Right forelimb (tissue), 1 donor: ENCODE measurements at regions not wholly inside any gene's neighbourhood (a gene's known extent, or its start where the extent isn't known, plus 50 kb on each side); places are given as distances from the start of the nearest gene placed in this dataset.

Experiments
- DNase-seq: peaks from one replicate; pipeline ENCODE4 v3.0.0-alpha.2; 2018

DNA sequence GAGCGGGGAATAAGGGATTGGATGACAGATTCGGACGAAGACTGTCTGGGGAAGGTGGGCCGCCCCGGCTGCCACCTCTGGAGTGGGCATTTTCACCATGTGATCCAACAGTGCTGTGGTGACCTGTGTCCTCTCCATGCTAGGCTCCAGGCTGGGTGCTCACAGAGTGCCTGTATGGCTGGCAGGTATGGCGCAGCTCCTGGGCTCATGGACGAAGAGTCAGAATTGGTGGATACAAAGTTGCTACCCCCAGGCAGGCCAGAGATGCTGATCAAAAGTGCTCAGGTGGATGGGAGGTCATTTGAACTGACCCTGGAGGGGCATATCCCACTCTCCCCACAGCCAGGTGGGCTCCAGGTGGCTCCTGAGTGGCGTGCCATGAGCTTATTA is 111.3 kb upstream of the UQCRFS1 start:
- peak; percentile 12 for DNase-seq

DNA sequence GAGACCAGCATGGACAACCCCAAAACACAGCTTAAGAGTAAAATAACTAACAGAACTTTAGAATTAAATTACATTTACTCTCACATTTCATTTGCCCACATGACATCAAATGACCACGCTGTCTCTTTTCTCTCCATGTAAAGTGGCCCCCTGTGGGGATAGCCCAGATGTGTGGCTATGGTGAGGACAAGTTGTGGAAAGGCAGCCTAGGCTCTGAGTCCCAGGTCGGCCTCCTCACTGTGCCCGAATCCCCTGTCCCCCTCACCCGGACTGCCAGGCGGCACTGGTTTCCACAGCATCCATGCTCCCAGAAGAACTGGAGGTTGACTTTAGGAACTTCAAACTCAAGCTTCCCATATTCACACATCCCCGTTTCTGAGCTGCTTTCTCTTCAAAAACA is 111.8 kb upstream of the UQCRFS1 start:
- DNase-seq, result no peak

DNA sequence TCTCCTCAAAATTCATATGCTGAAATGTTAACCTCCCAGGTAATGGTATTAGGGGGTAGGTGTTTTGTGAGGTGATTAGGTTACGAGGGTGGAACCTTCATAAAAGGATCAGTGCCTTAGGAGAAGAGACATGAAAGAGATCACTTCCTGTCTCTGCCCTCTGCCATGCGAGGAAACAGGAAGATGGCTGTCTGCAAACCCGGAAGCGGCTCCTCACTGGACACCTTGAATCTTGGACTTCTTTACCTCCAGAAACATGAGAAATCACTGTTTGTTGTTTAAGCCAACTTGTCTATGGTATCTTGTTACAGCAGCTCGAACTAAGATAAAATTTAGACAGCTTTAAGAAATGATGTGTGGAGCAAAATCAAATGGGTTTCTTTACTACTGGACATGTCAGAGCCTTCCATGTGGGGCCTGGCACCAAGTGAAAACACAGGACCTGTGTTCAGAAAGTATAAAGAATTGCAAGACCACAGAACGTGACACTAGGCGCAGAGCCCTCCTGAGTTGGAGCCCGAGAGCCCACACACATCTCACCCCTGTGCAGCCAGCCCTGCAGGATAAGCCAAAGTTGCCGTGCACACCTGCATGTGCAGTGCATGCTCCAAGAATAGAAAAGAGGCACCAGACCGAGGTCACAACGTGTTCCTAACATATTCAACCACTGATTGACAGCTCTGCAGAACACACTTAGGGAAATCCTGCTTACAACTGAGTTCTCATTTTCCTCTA is 112.5 kb upstream of the UQCRFS1 start:
- peak; percentile 16 for DNase-seq

DNA sequence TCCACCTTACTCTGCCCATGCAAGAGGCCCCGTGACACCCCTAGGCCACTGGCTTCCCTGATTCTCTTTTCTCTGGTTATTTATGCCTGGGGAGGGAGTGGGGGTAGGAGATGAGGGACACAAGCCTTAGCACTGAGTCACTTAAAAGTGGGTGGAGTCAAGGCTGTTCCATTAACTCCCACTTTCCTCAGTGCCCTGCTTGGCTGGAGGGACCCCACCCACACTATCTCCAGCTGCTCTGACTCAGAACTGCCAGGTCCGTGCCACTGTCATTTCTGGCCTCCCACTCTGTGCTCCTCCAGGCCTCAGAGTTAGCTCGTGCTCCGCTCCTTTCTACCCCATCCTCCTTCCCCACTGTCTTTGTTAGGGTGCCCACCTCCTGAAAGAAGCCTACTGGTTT is 113.4 kb upstream of the UQCRFS1 start:
- DNase-seq, result peak; percentile 21

DNA sequence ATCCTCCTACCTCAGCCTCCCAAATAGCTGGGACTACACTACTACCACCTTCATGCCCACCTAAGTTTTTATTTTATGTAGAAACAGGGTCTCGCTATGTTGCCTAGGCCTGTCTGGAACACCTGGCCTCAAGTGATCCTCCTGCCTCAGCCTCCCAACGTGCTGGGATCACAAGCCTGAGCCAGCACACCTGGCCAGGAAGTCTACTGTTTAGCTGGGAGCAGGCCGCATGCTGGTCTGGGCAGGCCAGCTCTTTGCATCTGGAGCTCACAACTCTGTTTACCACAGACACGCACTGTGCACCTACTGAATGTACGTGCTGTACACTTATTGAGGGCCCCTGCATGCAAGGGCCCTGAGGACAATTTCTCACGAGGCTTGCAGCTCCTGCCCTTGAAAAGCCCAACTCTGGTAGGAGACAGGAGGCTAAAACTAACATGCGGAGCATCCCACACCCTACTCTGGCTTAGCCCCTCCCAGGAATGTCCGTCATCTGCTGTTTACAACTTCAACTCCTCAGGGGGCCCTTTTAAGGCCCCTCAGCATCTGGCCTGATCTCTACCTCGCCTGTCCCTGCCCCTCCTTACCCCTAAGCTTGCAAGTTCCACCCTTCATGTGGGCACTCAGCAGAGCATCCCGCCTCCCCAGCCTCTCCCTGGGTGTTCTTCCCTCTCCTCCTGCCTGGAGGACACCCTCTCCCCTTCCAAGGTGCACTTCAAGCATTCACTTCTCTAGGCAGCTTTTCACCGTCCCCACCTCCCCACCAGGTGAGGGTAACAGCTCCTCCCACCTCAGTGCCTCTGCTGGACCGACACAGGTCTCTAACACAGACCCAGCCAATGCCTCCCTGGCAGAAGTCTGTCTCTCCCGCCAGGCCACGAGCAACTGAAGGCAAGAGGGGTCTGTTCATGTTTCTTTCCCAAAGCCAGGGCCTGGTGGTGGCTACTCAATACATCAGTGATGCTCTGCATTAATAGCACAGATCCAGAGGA is 114.2 kb upstream of the UQCRFS1 start:
- DNase-seq, result peak; percentile 10

DNA sequence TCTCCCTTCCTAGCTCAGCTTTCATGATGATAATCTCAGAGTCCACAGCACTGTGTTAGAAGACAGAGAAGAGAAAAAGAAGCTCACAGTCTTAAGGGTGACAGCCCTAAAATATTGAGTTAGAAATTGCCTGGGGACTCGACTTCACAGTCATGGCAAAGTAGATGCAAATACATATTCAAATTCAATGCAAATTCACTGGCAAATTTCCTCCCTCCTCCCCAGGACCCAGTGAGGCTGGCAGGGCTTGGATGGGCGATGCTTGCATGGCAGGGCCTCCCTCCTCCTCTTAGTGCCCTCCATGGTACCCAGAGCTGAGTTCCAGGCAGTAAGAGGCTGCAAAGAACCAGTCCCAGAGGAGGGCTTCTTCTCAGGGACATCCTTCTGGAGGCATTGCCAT is 115.6 kb upstream of the UQCRFS1 start:
- DNase-seq, result no peak

DNA sequence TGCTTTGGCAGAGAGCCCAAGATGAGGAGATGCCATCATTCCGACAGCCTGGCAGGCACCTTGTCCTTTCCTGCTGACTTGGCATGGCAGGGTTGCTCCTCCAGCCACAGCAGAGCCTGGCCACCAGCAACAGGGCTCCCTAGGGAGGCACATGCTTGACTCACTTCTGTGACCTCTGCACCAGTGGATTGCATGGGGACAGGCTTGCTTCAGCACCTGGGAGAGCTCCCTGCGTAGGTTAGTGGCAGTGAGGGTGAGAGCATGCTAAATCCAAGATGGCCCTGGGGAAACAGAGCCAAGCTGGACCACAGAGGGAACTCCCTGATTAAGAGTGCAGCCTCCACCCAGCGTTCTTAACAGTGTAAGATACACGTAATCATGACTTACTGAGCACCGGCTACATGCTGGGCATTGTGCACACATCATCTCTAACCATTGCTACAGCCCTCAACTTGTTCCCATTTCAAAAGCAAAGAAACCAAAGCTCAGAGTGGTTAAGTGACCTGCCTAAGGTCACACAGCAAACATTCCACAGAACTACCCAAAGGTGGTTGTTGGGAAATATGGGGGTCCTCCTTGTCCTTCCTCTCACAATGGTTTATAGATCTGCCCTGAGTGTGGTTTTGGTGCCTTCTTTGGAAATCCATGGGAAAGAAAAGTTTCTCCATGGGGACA is 116.6 kb upstream of the UQCRFS1 start:
- no peak for DNase-seq

DNA sequence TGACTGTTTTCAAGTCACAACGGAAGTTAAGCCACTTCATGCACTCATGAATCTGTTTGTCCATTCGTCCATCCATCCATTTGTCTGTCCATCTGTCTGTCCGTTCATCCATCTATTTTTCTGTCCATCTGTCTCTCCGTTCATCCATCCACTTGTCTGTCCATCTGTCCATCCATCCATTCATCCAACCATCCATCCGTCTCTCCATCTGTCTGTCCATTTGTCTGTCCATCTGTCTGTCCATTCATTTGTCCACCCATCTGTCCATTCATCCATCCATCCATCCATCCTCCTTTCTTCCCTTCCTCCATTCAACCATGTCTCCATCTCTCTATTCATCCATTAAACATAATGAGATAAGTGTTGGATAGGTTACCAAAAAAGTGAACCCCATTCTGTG is 123.5 kb upstream of the UQCRFS1 start:
- DNase-seq, result no peak

DNA sequence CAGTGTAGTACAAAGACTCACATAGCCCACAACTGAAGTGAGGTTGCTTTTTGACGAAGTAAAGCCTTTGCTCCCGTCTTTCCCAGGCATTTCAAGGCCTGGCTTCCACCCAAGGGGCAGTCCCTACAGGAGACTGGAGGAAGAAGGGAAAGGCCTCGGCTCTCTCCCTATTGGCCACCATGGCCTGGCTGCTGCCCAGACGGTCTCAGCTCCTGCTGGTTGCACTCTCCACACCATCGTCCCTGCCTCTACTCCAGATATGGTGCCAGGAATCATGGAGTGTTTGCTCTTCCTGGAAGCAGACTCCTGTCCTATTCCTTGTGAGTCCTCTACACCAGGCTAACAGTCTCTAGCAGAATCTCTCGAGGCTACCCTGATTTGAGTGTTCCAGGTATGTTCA is 124.1 kb upstream of the UQCRFS1 start:
- no peak for DNase-seq

DNA sequence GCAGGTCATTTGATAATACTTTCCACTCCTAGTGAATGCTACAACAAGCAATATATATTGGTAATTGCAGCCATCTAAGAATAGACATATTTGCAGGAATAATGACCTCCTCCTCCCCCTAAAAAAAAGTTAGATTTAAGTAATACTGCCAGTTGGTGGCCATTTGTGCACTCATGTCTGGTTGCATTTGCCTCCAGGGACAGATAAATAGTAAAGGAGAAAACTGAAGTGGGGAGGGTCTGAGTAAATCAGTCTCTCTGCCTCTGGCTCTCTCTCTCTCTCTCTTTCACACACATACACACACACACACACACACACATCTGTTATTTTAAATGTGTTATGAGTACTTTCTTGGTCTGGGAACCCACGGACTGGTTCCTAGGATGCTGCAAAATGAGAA is 125.5 kb upstream of the UQCRFS1 start:
- DNase-seq, result no peak

DNA sequence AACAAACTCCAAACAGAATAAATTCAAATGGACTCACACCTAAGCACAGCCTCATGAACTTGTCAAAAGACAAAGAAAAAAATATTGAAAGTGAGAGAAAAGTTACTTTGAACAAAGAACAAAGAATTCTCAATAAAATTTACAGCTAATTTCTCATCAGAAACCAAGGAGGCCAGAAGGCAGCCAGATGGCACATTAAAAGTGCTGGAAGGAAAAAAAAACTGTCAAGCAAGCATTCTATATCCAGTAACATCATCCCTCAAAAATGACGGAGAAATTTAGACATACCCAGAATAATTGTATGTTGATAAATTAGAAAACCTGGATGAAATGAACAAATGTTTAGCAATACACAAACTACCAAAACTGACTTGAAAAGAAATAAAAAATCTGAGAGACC is 129.8 kb upstream of the UQCRFS1 start:
- DNase-seq, result no peak

DNA sequence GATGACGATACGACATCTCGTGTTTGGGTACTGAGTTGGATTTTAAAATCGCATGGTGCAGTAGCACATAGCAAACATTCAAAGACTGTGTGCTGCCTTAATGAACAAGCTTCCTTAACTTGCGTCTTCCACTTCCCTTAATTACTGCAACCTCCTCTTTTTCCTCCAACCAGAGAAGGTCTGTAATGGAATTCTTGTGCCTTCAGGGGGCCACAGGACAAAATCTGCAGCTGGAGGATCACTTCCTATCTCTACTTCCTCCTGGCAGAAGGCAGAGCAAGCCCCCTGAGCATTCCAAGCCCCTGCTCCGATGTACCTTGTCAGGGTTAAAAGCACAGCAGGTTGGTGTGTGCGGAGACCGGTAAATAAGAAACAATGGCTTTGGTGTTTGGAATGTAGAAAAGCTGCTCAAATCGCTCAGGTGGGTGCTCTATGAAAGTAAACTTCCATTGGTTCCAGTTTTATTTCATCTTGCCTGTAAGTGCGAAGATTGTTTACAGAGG is 151.3 kb upstream of the UQCRFS1 start:
- no peak for DNase-seq

DNA sequence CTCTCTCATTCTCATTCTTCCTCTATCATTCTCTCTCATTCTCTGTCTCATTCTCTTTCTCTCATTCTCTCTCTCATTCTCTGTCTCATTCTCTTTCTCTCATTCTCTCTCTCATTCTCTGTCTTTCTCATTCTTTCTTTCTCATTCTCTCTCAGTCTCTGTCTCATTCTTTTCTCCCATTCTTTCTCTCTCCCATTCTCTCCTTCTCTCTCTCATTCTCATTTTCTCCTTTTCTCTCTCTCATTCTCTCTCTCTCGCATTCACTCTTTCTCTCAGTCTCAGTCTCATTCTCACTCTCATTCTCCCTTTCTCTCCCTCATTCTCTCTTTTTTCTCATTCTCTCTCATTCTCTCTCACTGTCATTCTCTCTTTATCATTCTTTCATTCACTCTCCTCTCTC is 152.0 kb upstream of the UQCRFS1 start:
- no peak for DNase-seq

DNA sequence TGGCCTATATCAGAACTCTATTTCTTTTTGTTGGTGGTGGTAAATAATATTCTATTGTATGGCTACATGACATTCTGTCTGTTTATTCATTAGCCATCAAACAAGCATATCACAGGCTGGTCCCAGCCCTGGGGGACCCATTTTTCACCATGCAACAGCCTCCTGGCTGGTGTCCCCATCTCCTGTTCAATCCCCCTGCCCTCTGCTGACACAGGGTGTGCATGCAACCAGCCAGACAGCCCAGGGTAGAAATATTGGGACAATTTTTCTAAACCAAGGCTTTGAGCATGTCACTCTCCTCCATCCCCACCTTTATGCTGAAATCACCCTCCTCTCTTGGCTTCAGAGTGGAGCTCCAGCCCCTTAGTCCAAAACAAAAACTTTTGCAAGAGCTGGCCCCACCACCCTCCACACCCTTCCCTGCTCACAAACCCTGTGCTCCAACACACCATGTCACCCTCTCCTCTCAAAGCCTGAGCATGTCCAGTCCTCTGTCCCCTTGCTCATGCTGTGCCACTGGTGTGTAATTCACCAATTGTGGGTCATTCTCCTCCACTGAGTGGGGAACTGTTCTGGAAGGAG is 153.0 kb upstream of the UQCRFS1 start:
- DNase-seq, result no peak

DNA sequence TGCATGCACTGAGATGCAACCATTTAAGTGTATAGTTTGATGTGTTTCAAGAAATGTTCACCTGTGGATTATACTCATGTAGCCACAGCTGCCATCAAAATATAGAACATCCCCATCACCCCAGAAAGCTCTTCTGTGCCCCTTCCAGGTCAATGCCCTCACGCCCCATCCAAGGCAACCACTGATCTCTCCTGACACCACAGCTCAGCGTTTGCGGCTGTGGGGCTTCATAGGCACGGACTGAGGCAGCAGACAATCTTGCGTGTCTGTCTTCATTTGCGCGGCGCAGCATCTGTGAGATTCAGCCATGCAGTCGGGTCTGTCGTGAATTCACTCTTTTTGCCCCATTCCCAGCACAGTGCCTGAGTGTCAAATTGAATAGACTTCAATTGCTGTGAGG is 153.8 kb upstream of the UQCRFS1 start:
- no peak for DNase-seq

DNA sequence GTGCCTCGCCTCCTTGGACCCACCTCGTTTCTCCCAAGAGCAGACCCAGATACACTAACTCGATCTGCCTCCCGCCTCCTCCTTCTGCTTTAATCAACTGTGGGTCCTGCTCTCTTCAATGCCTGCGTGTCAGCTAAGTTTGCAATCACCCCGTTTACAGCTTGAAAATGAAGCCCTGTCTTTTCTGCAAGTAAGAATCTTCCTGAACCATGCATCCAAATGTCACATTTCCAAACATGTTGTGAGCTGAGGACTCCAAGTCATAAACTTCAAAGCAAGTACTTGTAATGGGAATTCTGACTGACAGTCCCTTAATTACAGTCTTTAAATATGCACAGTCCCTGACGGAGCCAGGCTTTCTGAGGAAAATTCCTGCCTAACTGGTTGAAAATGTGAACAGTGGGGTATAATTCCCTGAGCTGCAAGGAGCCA is 154.9 kb upstream of the UQCRFS1 start:
- DNase-seq, result no peak

DNA sequence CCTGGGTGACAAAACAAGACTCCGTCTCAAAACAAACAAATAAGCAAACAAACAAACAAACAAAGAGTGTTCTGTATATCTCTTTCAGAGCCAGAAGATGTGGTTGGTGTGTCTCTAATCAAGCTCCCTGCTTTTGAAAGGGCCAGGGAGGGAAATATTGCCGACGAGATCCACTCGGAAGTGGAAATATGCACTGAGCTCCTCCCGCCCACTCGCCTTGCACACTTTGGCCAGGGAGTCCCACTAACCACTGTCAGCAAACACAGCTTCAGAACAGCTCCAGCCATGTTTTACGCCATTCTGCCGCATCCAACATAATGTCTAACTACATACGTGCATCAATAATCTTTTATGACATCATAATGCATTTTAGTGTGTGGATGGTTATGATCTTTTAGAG is 155.5 kb upstream of the VSTM2B start:
- no peak for DNase-seq

DNA sequence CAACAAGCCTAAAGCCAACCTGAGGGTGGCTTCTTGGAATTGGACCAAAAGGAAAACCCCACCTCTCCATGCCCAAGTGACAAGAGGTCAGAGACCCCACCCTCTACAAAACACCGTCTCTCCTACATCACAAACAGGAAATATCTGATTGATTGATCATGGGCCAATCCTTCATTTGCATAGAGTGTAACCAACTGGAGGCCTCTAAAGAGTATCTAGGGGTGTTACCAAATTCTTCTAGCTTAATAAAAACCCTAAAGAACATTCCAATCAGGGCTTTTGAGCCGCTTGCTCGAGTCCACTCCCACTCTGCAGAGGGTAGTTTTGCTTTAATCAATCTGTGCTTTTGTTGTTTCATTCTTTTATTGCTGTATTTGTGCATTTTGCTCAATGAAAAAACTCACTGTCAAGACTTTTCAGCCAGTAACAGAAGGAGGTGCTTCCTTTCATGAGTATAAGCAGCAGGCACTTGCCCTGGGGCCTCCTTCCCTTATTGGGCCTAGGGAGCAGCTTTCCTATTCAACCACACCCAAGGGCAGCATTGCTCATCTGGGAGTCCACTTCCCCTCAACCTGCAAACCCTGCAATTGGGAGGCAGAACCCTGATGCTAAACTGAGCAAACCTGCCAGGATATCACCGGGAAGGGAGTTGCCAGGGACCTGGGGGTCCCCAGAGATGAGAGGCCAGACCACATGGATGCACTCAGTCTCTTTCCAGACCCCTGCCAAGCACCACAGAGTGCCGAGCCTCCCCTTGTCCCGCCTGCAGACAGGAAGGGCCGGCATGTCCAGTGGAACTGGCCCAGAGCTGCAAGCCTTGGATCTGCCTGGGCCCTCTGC is 154.3 kb upstream of the VSTM2B start:
- no peak for DNase-seq

DNA sequence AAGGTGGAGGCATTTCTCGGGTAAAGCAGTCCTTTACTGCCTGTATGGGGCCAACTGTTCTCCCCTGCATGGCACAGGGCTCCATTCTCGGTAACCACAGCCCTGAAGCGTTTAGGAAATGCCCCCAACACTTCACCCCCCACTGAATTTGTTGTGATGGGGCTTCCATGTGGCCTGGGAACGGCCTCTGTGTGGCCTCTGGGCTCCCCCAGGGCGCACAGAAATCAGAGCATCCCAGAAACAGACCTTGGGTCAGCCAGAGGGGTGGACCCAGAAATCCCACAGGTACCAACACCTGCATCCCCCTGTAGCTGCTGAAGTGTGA is 153.7 kb upstream of the VSTM2B start:
- DNase-seq, result no peak

DNA sequence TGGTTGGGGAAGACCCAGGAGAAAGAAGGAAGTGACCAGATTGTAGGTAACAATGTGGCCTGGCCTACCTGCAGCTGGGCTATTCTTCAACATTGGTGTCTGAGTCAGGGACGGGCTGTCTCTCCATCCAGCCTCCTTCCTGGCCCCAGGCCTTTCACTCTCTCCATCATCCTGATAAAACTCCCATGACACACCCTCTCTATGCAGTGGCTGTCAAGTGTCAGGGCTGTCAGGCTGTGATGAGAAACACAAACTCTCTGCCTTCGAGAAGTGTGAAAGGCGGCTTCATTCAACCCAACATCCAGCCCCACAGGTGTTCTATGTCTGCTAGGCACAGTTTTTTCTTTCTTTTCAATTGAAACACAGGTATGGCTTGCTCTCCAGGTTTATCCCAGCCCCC is 153.3 kb upstream of the VSTM2B start:
- no peak for DNase-seq

DNA sequence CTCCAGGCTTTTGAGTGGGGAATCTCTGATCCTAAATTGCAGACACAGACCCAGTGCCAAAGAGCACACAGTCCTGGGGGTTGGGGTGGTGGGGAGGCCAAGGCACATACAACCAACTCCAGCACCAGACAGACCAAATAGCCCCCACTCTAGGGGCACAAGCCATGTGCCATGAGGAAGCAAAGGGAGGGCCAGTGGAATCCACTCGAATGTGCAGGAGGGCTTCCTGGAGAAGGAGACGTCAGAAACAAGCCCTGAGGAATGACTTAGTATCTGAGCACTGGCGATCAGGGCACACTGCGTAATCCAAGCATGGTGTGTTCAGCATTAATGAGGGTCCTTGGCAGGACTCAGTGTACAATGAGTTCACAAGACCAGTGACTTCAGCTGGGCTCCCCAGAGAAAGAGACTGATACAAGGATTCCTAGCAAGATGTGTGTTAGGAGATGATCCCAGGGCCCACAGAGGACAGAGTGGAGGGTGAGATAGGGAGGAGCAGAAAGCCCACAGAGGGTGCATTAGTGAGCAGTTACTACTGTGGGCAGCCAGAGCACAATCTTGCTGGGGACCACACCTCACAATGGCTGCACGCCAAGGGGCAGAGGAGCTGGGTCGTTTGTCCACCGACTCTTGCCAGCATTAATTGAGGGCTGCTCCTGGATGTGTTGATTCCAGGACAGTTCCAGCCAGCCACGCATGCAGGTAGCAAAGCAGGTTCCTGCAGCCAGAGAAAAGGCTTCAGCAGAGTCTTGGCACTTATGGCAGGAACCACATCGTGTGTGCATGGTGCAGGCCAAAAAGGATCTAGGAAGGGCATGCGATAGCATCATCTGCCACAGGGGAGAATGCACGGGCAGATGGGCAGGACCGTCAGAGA is 152.6 kb upstream of the VSTM2B start:
- no peak for DNase-seq
